ENCODE measurements at regions not wholly inside any gene's neighbourhood (a gene's known extent, or its start where the extent isn't known, plus 50 kb on each side); places are given as distances from the start of the nearest gene placed in this dataset.

DNA sequence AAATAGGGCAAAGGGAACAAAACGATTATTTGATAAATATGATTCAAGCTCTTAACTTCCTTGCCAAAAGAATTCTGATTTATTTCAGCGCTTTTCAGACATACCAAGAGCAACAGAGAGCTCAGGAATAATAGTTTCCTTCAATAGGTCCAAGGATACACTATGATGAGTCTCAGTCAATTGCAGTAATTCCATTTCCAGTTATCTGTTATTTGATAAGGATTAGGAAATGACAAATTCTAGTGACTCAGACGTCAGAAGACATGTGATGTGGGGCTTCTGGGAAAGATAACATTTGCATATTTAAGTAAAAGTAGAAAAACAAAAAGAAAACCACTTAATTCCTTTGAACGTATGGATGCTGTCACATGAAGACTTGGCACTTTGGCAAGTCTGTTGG is 1250.8 kb upstream of the CDH18 start:
- TF ChIP-seq, protein P1, sequence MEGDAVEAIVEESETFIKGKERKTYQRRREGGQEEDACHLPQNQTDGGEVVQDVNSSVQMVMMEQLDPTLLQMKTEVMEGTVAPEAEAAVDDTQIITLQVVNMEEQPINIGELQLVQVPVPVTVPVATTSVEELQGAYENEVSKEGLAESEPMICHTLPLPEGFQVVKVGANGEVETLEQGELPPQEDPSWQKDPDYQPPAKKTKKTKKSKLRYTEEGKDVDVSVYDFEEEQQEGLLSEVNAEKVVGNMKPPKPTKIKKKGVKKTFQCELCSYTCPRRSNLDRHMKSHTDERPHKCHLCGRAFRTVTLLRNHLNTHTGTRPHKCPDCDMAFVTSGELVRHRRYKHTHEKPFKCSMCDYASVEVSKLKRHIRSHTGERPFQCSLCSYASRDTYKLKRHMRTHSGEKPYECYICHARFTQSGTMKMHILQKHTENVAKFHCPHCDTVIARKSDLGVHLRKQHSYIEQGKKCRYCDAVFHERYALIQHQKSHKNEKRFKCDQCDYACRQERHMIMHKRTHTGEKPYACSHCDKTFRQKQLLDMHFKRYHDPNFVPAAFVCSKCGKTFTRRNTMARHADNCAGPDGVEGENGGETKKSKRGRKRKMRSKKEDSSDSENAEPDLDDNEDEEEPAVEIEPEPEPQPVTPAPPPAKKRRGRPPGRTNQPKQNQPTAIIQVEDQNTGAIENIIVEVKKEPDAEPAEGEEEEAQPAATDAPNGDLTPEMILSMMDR (IDR thresholded peaks at IDR 0.05), result no peak
- TF ChIP-seq EP300 (IDR thresholded peaks at IDR 0.05), result no peak
- no peak for TF ChIP-seq POLR2A (IDR thresholded peaks at IDR 0.05)

All from suprapubic skin (tissue), 3 donors.